ELF-1 (cell line): ENCODE measurements at regions not wholly inside any gene's neighbourhood (a gene's known extent, or its start where the extent isn't known, plus 50 kb on each side); places are given as distances from the start of the nearest gene placed in this dataset.
A peak's percentile ranks its signal among the peaks of the same experiment; 100 is the strongest.

Source experiments
- DNase-seq: peaks from one replicate; pipeline ENCODE4 v3.0.0-alpha.2; 2016; ENCODE audit warnings: low read depth, low spot score

DNA sequence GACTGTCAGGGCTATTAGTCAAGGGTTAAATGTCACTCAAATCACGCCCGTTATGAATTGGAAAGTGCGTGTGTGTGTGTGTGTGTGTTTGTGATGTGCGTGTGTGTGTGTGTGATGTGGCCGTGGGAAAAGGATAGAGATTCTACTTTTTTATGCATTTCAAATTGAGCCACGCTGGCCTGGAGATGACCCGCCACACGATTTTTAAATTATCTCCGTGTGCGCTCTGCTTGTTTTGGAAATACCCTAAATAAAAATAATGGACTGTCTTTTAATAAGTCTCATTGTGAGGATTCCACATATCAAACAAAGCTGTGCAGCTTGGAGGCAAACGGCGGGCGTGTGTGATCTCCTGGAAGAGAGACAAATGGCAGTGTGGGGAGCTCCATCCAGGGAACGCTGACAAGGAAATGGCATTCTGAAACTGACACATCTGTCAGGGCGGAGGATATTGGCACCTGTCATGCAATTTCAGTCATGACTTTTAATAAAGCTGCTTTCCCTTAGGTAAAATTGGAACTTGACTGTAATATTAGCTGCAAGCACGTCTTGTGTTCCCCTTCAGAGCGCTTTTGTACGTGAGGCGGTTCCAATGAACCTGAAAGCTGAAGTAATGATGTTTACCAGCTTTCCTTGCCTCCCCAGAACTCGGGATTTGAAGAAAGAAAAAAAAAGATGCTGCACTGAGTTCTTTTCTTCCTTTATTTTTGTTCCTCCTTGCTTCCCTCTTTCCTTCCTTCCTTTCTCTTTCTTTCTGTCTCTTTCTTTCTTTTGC, 381.8 kb upstream of the SMIM21 start:
- DNase-seq, result no peak

DNA sequence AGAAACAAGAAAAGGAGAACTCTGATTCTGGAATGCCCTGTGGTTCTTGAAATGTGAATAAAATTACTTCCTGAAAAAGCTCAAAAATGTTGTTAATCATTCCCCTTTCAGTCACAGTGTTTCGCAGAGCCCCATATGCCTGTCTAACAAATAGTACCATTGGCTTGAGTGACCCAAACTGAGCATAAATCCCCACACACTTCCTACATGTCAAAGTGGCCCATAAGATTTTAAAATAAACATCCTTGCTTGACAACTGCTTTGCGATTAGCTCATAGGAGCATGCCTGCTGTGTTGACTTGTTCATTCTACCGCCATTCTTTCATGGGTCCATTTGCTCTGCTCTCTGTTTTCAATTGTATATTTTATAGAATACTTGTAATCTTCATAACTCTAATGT, 377.8 kb upstream of the SMIM21 start:
- DNase-seq, result no peak

DNA sequence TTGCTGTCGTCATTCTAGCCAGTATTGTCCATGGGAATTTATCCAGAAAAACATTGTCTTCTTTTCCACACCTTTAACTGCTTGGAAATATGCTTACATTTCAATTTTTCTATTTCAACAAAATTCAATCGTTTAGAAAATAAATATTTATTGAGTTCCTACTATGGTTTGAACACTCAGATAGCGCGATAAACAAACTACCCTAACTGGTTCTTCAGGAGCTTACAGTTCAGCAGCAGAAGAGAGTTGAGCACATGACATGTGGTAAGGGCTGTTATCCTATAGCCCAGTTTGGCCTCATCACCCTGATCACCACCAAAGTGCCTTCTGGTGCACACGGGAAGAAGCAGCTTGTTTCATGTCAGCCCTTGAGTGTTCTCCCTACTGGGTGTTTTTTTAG, 375.2 kb upstream of the SMIM21 start:
- DNase-seq, result no peak

DNA sequence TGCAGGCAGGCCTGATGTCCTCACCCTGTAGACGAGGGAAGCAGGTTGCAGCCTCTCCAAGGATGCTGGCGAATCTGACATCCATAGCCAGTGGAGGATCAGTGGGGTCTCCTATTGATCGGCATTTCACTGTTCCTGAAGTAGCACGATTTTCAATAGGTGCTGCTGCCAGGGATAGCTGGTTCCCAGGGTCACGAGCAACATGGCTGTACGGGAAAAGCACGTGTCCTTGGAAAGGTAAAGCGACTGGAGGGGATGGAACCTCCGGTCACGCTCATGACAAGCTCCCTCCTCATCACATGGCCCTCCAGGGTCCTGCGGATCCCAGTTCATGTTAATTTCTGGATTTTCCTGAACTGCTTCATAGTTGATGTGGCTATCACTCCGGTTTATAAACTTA, 373.7 kb upstream of the SMIM21 start:
- DNase-seq, result no peak

DNA sequence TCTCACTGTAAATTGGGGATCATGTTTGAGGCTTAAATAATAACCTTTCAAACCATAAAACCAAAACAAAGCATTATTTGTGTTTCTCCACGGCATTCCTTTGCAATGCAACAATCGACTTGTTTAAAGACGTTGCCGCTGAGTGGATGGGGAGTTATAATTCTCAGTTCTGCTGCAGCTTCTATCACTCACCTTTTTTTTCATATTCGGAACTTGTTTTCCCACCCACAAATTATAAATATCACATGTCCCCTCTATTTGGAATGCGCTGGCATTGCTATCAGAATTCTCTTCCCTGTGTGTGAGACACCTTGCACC, 372.8 kb upstream of the SMIM21 start:
- no peak for DNase-seq

DNA sequence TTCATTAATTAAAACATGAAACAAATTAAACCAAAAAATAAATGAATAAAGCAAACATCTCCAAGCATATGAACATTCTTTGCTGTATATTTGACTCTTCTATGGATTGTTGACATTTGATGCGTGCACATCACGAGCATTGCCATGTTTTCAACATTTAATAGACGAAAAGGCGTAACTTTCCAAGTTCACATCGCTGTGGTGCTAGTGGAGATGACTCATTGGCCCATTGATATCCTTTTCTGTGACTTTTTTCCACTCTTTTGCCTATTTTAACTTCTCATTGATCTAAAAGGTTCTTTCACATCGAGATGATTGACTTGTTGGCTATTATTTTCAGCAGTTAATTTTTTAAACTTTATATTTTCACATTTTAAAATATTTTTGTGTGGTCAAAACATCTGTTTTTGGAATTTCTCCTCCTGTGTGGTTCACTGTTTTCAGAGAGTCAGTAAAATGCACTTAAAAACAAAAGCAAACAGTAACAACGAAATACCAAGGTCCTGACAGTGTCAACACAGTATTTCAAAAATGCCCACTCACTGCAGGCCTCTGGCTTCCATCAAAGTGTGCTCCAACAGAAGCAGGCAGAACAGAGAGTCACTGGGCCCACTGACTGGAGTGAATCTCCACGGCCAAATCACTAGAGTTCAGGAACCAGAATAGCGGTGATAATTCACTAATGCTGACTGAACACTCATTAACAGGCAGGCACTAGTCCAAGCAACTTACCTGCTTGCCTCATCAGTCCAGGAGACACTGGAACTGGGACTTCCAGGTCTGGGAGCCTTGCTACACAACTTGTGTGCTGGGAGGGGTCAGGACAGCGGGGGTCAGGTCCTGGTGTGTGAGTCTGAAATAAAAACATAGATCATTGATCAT, 372.2 kb upstream of the SMIM21 start:
- DNase-seq, result peak; percentile 63

DNA sequence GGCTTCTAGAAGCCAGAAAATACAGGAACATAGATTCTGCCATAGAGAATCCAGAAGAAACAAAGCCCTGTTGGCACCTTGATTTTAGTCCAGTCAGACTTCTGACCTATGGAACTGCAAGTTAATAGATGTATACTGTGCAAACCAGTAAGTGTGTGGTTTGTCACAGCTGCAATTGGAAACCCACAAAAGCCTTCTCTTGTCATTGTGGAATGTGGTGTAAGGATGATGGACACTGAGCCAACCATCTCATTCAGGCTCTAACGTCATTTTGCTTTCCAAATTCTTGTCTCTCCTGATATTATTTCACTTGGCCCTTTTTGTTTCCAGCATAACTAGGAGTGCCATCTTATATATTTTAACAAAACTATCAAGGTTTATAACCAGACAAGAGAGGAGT, 369.5 kb upstream of the SMIM21 start:
- no peak for DNase-seq

DNA sequence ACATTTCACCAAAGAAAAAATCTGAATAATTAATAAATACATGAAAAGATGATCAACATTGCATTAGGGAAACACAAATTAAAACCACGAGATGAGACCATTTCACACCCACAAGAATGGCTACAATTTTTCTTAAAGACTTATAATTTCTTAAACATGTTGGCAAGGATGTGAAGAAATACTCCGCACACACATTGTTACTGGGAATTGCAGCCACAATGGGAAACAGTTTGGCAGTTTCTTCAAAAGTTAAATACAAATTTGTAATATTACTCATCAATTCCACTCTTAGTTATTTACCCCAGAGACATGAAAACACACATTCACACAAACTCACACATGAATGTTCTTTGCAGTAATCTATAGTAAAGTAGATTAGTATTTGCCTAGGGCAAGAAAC, 363.3 kb upstream of the SMIM21 start:
- no peak for DNase-seq

DNA sequence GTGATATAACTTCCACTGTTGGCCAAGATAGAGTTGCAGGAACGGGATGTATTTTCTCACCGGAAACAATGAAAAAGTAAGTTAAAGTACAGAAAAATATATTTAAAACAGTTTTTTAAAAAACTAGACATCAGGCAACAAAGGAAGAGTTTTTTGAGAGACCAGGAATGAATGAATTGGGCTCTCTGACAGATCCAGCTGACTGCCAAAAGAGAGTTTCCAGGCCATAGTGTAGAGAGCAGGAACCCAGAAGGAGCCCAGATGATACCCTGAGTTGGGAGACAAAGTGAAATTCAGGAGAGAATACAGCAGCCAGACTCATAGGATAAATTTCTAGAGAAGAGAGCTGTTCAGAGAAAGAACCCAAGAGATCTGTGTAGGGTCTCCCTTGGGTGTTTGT, 362.6 kb upstream of the SMIM21 start:
- no peak for DNase-seq

DNA sequence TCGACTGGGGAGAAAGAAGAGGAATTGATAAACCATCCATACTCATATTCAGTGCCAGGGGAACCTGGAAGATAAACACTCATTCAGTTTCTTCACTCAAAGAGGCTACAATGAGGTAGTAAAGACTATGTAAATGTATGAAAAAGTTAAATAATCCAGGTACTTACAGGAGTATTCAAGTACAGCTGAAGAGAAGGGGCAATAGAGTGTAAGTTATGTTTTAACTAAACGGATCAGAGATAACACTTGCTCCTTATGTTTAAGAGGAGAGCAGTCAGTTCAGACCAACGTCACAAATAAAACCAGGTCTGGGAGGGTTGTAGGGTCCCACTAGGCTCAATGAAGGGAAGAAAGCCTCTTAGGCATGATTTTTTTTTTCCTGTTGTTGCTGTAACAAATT, 358.3 kb upstream of the SMIM21 start:
- no peak for DNase-seq

DNA sequence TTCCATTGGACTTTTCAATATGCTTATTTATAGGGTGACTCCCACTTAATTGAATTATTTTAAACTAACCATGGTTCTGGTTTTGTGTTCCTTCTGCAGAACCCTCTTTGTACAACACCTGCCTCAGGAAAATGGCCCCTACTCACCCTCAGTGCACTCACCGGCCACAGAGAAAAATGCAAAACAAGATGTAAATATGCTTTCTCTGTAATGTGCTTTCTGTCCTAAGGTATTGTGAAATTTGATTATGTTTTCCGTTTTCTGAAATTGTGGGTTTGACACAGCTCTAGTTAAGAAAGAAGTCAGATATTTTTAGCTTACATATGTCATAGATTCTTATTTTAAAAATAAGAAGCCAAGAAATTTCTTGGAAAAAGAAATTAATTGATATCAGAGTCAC, 357.7 kb upstream of the SMIM21 start:
- DNase-seq, result no peak

DNA sequence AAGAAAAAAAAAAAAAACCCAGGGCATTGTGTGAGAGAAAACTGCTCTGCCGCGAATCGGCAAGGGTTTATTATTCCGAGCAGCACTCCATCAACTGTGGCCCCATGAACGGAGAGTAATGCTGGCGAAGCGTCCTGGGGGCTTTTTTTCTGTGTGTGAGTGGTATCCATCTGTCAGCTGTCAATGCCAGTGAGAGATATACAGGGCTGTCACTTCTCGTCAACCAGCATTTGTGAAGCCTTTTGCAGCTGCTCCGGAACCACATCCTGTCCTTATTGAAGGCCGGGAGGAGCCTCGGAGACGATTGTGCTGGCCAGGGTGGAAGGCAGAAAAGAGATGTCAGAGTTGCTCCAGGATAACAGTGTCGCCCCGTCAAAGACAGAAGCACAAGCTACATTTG, 356.9 kb upstream of the SMIM21 start:
- DNase-seq, result peak; percentile 52

DNA sequence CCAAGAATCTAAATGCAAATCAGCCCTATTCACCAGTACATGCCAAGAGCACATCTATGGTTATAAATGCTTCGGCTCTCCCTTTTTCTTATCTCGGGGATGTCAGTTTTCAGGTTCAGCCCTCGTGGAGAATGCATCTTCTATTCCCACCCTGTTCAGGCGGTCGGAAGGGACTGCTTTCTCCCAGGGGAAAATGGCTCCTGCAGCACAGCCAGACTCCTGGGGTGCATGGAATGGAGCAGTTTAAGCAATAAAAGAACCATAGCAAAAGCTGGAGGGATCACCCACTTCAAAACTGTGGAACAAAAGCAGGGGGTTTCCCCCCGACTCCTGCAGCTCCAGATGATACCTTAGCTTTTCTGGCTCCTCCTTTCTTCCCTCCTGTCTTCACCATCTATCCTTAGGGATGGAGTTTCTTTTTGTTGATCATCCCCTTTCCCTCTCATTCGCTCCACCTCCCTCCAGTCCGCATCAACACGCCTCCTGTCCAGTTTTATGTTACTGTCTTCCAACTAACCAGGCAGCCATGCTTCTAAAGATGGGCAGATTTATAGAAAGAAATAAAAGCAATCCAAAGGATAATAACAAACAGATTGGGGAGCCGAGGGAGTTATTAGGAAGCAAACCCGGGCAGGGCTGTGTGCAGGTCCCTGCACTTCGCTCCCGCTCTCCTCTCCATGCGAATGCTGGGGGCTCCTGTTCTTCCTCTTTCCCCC, 356.2 kb upstream of the SMIM21 start:
- no peak for DNase-seq

DNA sequence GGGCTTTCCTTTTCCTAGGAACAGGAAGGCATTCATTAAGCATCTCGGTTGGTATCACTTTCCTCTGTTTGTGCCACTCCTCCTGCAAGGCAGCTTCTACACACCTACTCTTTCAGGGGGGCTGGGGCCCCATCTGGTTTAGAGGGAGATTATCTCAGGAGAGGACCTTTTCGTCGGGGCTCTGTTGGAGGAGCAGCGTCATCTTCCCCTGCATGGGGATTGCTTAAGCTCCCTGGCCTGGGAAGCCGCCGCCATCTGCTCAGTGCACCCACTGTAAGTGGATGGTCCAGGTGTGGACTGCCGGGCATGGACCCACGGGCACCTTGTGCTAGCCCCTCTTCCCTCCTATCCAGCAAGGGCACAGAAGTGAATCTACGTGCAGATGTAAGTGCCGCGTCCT, 355.3 kb upstream of the SMIM21 start:
- no peak for DNase-seq

DNA sequence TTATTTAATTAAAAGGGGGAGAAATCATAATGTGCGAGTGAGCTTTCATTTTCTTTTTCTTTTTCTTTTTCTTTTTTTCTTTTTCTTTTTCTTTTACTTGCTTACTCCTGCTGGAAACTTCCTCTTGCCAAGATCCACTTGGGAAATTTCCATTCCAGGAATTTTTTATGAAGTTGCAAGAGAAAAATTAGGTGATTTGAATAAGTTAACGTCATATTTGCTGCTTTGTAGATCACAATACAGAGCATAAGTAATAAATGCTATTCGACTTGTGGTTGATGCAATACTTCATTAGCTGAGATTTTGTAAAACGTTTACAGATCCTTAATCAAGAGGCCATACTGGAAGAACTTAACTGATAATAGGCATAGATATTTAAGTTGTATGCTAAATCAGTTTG, 354.7 kb upstream of the SMIM21 start:
- no peak for DNase-seq

DNA sequence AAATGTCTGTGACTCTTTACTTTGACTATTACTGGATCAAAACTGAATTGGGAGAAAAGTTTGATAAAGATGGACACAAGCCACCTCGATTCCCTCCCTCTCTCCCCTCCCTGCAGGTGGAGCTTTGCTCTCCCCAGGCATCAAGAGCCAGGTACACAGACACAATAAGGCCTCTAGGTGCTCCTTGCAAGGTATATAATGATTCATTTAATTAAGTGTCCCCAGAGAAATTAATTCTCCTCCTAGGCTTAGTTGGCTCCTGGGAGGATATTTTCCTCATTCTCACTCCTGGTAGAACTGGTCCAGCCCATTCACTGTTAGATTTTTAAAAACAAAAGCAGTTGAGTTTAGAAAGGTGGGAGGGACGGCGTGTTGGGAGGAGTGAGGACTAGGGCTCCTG, 352.4 kb upstream of the SMIM21 start:
- no peak for DNase-seq

DNA sequence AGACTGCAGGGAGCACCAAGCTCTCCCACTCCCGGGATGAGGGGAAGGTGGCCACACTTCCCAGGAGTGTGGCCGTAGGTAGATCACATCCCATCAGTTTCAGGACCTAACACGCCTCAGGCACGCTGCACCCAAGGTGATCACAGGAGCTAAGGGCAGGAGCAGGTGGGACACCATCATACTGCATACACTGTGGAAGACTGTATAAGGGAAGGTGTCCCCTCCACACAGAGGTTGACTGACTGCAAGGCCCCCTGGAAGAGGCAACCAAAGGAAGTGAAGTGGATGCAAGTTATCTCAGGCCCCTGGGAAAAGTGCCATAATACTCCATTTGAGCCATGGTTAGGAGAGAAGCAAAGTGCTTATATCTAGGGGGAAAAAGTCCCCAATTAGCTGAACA, 351.9 kb upstream of the SMIM21 start:
- DNase-seq, result no peak

DNA sequence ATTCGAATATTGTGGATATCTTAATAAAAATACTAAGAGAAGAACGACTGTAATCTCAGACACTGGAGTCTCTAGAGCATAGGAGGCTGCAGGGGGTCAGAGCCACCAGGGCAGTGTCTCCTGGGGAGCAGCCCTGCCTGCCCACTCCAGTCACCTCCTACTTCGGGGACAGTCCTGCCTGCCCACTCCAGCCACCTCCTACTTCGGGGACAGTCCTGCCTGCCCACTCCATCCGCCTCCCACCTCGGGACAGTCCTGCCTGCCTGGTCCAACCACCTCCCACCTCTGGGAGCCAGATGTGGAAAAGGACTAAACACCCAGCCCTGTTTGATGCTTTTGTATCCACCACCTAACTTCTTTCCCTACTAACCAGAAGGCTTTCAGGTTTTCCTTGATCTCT, 350.1 kb upstream of the SMIM21 start:
- no peak for DNase-seq

DNA sequence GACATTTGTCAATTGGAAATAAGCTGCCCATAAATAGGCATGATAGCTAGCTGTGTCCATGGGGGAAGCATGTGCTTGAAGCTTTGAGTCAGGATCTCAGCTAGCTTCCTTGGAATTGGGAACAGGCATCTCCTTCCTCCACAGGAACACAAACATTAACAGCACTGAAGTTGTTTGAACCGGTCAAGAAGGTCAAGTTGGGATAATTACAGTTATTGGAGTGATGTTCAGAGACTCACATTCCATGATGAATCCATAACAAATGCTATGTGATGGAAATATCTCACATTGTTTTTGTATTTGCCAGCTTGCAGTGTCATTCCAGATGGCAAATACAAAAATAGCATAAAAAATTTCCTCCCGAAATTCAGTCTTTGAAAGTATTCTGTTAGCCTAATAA, 347.6 kb upstream of the SMIM21 start:
- no peak for DNase-seq

DNA sequence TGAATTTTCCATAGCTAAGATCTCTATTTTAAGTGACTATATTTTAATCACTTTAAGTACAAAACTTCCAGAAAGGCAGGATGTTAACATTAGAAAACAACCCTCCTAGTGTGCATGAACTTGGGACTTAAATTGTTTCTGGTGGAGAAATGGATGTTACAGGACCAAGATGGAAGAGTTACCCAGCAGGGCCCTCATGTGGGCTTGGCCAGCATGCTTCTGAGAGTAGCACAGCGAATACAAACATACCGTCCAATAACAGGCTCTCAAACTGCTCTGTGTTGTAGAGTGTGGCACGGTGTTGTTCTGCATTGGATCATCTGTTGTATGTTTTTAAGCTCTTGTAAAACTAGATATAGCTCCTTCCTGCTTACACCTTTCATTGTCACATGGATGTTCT, 346.1 kb upstream of the SMIM21 start:
- DNase-seq, result no peak

DNA sequence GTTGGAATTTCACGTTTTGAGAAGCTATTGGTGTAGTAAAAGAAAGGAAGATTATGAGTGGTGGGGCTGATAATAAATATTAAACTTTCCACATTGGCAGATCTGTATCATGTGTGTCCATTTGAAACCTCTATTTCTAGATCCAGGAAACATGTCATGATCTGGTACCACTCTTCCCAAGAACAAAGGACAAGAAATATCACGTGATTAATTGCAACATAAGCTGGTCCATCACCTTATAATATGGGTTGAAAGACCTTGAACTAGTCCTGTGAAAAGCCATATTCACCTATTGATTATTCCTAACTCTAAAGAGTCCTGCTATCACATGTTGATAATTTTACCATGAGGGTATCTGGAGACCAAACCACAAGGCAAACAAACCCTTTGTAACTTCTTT, 335.3 kb upstream of the SMIM21 start:
- no peak for DNase-seq

DNA sequence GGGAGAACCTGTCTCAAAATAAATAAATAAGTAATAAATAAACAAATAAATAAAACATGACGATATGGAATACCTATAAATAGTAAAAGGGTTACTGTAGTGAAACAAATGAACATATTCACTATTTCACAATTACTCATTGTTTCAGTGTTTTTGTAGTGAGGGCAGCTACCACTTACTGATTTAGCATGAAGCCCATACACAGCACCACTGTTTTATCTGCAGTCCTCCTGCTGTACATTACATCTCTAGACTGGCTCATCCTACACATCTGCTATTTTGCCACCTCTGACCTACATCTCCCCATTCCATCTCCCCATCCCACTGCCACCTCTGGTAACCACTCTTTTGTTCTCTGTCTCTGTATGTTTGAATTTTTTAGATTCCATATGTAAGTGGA, 332.7 kb upstream of the SMIM21 start:
- DNase-seq, result no peak

DNA sequence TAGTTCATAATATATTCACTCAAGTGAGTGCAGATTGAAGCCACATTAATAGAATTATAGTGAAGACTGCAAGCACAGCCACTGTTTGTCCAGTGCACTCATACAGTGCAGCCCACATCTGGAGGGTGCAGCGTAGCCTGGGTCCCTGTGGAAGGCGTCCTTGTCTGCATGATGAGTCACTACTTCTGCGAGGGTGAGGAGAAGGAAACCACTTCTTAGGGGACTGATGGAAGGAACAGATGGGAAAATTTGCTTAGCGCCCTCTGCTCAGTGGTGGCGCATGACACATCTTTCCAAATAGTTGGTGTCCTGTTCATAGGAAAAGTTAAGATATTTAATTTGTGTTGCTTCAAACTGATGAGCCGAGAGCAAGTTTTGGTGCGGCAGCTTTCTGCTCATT, 330.4 kb upstream of the SMIM21 start:
- no peak for DNase-seq
